Muscle of arm (tissue), 1 donor: ENCODE measurements at regions not wholly inside any gene's neighbourhood (a gene's known extent, or its start where the extent isn't known, plus 50 kb on each side); places are given as distances from the start of the nearest gene placed in this dataset.
"Not testable (repeated sequence)": the region's sequence is repeated elsewhere in the genome, so short reads cannot be mapped to it uniquely, and the experiment has no call there.

Source experiments
- DNase-seq: peaks from one replicate; pipeline ENCODE4 v3.0.0-alpha.2; 2013

DNA sequence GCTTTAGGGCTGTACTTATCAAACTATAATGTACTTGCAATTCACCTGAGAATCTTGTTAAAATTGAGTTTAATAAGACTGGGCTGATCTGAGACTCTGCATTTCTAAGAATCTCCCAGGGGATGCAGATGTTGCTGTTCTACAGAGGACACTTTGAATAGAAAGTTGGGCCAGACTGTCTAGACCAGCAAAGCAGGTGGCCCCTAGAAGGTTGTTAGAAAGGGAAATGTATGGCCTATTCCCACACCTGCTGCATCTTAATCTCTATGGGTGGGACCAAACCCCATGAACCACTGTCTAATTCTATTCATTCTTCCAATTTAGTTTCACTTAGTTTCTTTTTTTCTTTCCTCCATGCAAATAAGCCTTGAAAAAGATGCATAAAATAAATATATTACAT is 413.2 kb upstream of the TECRL start:
- no peak for DNase-seq

DNA sequence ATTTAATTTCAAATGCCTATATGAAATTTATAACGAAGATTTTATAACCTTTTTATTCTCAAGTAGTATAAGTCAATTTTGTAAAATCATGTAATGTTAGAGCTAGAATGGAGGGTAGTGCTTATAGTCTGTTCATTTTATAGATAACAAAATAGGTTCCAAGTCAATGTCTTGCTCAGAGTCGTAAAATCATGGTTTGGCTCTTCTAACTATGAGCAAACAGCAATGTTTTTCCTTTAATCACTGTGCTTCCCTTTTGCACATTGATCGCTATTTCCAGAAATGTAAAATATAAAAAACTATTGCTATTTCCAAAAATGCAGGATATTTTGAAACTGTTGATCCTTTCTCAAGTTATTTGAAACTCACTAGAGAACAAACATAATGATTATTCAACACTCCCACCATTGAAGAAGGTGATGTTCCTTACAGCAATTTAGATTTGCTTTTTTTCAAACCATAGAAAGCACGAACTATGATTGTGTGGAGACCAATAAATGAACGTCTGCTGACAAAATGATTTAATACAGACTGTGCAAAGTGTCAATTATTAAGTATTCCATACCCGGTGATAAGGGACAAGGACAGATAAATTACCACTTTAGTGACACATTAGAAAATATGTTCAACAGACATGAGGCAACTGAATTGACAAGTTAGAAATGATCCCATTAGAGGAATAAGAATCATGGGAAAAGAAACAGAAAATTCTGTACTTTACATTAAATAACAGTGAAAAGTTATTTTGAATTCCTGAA is 412.1 kb upstream of the TECRL start:
- DNase-seq = no peak

DNA sequence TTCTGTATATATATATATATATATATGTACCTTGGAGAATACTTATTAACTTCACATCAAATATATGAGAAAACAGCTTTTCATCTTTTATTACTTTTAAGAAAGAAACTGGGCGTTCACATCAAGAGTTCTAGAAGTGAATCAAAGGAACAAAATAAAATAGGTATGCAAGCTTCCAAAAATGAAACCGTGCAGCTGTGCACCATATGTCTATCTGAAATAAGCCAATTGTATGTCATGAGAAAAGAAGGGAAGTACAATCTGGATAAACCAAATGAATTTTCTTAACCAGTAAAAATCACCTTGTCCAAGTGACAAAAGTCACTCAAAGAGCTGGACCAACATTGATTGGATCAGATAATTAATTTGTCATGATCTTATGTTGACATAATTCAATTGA is 405.4 kb upstream of the TECRL start:
- DNase-seq = no peak

DNA sequence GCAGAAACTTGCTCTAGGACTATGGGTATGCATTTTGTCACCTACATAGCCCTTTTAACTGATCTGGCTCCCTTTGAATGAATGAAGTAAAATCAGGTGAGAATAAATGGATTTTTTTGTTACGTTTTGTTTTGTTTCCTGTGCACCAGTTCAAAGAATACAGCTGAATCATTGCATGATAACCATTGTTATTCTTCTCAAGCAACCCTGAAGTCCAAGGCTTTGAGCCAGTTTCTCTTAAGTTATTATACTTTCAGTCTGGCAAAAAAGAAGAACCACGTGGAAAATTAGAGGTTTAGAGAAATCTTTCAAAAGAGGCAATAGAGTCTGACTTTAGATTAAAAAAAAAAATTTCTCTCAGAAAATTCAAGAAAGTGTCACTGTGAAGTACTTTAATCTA is 398.6 kb upstream of the TECRL start:
- DNase-seq = no peak

DNA sequence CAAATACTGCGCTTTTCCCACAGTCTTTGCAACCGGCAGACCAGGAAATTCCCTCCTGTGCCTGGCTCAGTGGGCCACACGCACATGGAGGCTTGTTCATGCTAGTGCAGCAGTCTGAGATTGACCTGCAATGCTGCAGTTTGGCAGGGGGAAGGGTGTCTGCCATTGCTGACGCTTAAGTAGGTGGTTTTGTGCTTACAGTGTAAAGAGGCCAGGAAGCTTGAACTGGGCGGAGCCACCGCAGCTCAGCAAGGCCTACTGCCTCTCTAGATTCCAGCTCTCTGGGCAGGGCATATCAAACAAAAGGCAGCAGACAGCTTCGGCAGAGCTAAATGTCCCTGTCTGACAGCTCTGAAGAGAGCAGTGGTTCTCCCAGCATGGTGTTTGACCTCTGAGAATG is 390.5 kb upstream of the TECRL start:
- DNase-seq = no peak

DNA sequence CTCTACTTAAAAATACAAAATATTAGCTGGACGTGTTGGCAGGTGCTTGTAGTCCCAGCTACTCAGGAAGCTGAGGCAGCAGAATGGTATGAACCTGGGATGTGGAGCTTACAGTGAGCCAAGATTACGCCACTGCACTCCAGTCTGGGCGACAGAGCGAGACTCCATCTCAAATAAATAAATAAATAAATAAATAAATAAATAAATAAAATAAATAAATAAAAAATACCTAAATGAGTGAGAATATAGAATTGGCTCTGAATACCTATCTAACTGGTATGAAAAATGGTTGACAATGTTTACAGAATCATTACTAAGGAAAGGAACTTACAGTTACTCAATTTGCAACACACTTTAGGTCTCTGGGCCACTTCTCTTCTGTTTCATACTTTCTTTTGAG is 389.6 kb upstream of the TECRL start:
- not testable (repeated sequence) for DNase-seq

DNA sequence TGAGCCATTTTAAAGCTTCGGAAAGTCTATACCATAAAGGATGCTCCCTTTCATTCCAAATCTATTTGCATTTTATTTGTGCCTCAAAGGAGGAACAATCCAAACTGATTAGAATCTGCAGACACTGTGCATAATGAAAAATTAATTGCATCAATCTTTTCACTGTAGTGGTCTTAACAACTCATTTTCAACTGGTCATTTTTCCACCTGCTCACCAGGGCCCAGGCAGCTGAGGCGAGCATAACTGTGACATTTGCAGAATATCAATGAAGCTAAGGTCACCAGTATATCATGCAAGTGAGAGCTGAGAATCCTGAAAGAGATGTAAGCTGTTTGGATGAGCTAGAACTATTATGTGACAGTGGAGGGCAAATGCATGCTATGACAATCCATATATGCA is 387.3 kb upstream of the TECRL start:
- DNase-seq = no peak

DNA sequence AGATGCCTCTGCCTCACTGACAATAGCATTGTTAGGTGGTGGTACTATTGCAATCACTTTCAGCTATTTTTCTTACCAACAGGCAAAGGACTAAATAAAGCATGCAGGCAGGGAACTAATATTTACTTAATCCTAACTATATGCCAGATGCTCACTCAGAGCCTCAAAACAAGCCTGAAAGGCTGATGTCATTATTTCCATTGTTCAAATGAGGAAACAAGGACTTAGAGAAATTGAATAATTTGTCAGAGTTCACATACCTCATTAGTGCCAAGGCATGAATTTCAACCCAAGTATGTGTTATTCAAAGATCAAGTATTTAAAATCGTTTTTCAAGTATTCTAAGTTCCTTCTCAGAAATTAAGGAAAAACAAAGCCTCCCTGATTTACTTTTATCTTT is 374.9 kb upstream of the TECRL start:
- peak; percentile 2 for DNase-seq

DNA sequence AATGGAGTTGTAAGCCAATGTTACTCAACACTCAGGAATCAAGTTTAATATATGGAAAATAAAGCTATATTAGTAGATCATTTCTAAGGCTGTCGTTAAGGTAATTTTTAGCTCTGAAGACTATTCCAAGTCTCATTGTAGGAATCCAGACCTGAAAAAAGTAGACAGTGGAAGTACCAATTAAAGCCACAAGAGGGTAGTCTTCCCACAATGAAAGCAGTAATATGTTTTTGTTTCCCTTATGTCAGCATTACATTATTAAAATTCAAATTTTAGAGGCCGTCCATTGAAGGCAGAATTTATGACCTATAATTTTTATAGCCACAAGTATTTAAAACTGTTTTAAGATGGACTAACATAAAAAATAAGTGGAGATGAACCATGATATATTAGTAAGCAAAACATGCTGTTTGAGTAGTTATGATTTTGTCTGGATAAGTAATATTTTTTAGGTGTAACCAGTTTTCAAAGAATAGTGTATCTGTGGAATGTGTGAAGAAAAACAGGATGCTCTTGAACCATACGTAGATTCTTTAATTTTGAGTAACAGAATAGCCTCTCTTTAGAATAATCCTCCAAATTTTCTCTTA is 372.6 kb upstream of the TECRL start:
- DNase-seq = peak; percentile 18

DNA sequence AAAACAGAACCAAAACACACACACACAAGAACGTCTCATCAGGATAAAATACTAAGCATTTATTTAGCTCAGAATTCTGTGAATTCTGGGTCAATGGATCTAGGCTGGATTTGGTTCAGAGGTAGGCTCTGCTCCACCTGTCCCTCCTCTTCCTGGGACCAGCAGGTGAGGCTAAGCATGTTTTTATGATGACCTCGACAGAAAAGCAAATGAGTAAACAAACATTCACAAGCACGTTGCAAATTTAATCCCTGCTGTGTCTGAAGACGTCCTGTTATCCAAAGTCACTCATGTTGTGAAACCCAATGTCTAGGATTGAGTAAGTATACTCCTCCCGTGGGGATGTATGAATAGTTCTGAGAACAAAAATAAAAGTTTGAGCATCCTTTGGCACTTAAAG is 371.4 kb upstream of the TECRL start:
- DNase-seq = no peak

DNA sequence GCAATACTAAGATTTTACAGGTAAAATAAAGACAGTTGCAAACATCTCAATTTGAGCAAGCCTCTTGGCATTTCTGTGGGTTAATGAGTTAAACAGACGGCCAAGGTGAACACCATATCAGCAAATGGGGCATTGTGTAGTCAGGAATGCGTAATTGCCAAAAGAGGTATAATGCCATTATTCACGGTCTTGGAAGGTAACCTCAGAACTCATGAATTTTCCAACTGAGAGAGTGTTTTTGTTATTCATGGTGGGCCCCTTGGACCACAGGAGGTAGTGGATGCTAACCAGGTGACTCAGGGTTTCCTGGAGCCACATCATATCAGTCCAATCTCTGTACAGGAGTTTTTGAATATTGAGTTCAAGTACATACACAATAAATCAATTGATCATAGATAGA is 368.0 kb upstream of the TECRL start:
- DNase-seq = no peak

DNA sequence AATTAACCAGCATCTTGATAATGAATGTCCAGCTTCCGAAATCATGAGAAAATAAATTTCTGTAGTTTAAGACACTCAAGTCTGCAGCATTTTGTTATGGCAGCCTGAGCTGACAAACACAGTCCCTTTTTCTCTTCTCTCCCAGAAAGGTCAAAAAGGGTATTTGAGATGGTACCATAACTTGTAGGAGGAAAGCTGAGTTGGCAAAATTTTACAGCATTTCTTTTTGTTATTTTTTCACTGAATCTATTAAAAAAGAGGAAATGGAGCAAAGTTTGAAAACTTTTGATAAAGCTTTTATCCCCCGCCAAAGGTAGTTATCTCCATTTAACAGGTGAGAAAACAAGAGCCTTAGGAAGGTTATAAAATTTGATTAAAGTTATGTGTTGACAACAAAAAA is 367.6 kb upstream of the TECRL start:
- DNase-seq = no peak

DNA sequence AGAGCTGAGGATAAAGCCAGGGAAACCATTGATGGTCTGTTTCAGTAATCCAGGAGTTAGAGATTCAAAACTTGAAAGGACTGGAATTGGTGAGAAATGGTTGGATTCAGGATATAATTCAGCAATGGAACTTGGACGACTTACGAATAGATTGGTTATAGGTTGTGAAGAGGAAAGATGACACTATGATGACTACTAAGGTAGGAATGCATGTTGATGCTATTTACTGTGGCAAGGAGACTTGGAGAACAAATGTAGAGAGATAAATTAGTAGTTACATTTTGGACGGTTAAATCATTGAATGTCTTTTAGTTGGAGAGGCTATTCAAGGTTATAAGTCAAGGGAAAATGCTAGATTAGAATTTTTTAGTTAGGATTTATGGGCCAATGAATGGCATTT is 365.4 kb upstream of the TECRL start:
- no peak for DNase-seq

DNA sequence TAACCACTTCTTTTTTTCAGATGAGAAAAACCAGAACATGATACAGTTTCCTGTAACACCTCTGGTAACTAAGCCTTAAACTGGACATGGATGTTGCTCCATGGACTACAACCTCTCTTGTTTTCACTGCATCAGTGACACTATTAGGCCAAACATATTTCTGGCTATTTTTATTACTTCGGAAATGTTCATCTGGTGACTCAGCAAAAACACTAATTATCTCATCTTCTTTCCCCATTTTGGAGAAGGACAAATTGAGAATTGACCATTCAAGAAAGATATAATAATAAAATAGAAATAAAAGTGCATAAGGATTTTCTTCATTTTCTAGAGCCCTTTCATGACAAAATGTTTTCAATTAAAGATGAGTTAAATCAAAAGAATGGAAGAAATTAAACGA is 361.9 kb upstream of the TECRL start:
- DNase-seq = no peak

DNA sequence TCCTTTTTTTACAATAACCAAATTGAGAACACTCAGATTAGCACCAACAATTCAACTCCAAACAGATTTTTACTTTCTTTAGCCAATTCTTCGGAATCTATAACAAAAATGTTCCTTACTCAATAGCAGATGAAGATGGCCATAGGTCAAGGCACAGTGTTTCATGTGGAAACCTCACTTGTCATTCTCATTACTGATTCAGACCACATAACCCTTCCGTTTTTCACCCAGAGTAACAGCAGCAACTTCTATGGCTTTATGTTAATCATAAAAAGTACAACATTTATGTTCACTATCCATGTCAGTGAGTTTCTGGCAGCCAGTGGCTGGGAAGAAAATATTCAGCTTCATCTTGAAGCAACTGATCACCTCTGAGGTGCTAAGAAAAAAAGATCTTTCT is 358.3 kb upstream of the TECRL start:
- DNase-seq = no peak

DNA sequence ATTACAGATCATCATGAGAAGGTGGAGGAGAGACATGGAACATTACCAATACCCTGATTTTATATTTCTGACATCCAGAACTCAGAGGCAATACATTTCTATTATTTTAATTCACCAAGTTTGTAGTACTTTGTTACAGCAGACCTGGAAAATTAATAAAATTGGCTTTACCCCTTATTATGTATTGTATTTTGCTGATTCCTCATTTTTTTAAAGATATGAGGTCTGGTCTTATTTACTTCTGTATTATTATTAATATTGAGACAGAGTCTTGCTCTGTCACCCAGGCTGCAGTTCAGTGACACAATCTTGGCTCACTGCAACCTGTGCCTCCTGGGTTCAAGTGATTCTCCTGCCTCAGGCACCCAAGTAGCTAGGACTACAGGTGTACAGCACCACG is 357.3 kb upstream of the TECRL start:
- no peak for DNase-seq

DNA sequence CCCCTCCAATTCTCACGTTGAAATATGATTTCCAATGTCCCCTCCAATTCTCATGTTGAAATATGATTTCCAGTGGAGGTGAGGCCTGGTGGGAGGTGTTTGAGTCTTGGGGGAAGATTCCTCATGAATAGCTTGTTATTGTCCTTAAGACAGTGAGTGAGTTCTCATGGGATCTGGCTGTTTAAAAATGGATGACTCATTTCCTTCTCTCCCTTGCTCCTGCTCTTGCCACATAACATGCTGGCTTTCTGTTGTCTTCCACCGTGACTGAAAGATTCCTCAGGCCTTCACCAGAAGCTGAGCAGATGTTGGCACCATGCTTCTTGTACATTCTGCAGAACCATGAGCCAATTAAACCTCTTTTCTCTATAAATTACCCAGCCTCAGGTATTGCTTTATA is 346.8 kb upstream of the TECRL start:
- DNase-seq = no peak

DNA sequence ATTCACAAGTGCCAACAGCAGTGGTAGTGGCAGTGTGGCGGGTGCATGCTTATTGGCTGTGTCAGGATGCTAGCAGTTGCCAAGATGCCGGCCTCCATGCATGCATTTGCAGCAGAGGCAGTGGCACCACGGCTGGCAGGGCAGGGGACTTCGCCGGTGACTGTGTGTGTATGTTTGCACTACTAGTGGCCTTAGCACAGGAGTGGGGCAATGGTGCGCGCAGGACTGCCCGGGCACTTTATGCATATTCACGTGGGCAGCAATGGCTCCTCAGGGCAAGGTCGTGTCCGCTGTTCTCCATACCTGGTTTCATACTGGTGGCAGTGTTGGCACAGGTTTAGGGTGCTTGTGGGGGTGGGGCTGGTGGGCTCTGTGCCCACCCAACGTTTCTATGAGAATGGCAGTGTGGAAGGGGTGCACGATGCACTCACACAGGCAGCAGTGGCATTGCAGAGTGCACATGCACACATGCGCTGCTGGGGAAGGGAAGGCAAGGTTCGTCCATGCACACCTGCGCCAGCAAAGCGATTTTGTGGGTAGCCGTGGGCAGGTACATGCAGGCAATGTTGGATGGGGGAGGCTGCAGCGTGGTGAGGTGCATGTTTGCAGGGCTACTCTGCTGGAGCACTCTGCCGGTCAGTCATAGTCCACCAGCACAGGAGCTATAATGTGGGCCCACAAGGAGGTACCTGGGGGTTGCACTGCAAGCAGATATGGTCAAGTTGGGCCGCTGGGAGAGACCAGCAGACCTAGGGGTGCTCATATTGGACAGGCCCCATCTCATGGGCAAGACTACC is 338.9 kb upstream of the TECRL start:
- DNase-seq = no peak

DNA sequence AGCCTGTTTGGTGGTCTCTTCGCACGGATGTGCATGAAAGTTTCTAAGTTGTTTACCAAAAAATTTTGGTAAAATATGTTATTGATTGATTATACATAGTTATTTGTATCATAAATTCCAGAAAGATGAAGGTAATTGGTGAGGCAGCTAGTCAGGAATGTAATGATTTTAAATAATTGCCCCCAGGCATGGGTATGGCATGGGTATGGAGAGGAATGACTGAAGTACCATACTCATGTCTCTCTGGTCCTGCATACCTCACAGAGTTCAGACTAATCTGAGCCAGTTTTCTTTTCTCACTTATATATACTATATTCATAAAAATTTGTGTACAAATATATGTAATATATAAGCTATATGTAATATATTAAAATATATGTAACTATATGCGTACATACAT is 329.0 kb upstream of the TECRL start:
- no peak for DNase-seq

DNA sequence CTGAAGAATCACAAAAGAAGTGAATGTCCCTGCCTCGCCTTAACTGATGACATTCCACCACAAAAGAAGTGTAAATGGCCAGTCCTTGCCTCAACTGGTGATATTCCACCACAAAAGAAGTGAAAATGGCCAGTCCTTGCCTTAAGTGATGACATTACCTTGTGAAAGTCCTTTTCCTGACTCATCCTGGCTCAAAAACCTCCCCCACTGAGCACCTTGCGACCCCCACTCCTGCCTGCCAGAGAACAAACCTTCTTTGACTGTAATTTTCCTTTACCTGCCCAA is 328.5 kb upstream of the TECRL start:
- not testable (repeated sequence) for DNase-seq

DNA sequence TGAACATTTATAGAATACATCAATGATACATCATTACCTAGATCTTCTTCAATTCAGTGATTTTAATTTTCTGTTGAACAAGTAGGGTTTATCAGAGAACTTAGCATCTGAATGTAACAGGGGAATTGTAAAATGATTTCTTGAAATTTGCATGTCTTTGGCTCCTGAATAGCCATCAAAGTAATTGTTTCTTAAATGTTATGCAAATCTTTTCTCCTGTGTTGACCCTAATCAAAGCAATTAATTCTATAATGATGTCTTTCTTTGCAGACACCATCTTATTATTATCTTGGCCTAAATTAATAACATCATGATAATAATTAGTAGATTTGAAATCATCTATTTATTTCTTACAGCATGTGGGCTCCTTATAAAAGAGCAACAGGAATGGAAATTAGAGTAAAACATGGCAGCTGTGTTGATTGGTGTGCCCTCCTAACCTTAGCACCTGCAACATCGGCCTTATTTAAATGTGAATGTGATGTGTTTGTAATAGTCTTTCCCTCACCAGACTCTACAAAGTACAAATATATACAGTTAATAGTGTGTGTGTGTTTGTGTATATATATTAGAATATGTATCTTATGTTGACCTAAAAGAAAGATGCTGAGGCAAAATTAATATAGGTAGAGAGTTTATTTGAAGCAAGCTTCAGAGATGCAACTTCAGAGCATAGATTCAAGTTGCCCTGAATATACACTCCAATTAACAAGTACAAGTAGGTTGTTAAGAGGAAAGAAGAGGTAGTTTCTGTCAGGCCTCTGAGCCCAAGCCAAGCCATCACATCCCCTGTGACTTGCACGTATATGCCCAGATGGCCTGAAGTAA is 328.0 kb upstream of the TECRL start:
- no peak for DNase-seq

DNA sequence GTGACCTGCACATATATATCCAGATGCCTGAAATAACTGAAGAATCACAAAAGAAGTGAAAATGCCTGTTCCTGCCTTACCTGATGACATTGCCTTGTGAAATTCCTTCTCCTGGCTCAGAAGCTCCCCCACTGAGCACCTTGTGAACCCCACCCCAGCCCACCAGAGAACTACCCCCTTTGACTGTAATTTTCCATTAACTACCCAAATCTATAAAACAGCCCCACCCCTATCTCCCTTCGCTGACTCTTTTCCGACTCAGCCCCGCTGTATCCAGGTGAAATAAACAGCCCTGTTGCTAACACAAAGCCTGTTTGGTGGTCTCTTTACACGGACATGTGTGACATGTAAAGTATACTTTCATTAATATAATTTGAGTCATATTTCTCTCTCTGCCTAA is 320.3 kb upstream of the TECRL start:
- DNase-seq = no peak

DNA sequence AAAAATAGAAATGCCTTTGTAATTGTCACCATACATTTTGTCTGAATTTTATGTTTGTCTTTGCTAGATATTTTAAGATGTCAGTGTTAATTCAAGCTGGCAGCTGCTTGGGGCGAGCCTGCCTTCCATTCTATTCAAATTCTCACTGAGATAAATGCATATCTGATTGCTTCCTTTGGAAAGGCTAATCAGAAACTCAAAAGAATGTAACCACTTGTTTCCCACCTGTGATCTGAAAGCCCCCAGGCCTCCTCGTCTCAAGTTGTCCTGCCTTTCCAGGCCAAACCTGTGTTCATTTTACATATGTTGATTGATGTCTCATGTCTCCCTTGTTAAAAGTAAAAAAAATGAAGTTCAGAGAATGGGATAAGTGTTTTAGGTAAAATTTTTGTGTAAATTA is 318.7 kb upstream of the TECRL start:
- no peak for DNase-seq
